ENCODE measurements at regions not wholly inside any gene's neighbourhood (a gene's known extent, or its start where the extent isn't known, plus 50 kb on each side); places are given as distances from the start of the nearest gene placed in this dataset.

DNA sequence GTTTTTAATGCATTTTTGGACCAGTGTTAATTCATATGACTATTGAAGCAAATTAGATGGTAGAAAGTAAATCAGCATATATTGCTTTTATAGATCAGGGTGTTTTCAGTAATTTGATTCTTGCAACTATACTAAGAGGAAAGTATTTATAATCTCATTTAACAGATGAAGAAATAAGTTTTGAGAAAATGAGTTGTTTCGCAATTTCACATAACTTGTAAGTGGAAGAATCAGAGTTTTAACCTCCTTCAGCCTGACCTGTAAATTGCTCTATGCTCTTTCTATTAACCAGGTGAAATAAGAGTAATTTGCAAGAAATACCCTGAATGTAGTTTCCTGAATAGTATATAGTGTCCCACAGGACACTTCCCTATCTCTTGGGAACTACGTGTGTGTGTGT is 1106.8 kb upstream of the RAG2 start:
- no CpG with 5 or more reads among the region's 2 CpGs for WGBS, 2 experiments (ENCODE audit: insufficient coverage in 2 of 2)
- no peaks in the 10 kb centered on the region for H3K36me3 ChIP-seq (ENCODE audit: control insufficient read depth, insufficient read depth, low read length)
- no peak overlapping the region for H3K4me3 ChIP-seq (ENCODE audit: extremely low read depth, insufficient read depth, low read length, poor library complexity, severe bottlenecking)
- H3K4me1 ChIP-seq (ENCODE audit: control insufficient read depth, insufficient read depth, low read length, poor library complexity, severe bottlenecking) = no peaks in the 10 kb centered on the region
- no peaks in the 10 kb centered on the region for H3K9me3 ChIP-seq (ENCODE audit: control insufficient read depth, low read length)
- no peak overlapping the region for H3K27ac ChIP-seq (ENCODE audit: low read depth, low read length, severe bottlenecking)

DNA sequence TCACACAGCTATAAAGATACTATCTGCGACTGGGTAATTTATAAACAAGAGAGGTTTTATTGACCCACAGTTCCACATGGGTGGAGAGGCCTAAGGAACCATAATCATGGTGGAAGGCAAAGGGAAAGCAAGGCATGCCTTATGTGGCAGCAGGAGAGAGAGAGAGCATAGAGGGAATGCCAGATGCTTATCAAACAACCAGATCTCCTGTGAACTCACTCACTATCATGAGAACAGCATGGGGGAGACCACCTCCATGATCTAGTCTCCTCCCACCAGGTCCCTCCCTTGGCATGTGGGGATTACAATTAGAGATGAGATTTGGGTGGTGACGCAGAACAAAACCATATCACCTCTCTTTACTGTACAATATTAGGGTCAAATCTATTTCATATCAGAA is 1101.6 kb upstream of the RAG2 start:
- no peaks in the 10 kb centered on the region for H3K4me1 ChIP-seq (ENCODE audit: control insufficient read depth, insufficient read depth, low read length, poor library complexity, severe bottlenecking)
- H3K36me3 ChIP-seq (ENCODE audit: control insufficient read depth, insufficient read depth, low read length) = no peaks in the 10 kb centered on the region
- no CpG with 5 or more reads among the region's 2 CpGs for WGBS, 2 experiments (ENCODE audit: insufficient coverage in 2 of 2)
- H3K4me3 ChIP-seq (ENCODE audit: extremely low read depth, insufficient read depth, low read length, poor library complexity, severe bottlenecking) = no peak overlapping the region
- H3K9me3 ChIP-seq (ENCODE audit: control insufficient read depth, low read length) = peaks cover 15% of the 10 kb centered on the region
- H3K27ac ChIP-seq (ENCODE audit: low read depth, low read length, severe bottlenecking) = no peak overlapping the region

DNA sequence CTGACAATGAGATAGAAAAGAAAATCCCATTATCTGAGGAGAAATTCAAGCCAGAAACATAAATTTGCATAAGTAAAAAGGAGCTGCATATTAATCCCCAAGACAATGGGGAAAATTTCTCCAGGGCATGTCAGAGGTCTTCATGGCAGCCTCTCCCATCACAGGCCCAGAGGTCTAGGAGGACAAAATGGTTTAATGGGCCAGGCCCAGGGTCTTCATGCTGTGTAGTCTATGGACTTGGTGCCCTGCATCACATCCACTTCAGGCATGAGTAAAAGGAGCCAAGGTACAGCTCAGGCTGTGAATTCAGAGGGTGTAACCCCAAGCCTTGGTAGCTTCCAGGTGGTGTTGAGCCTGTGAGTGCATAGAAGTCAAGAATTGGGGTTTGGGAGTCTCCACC is 1097.2 kb upstream of the RAG2 start:
- Histone ChIP-seq H3K36me3 (ENCODE audit: control insufficient read depth, insufficient read depth, low read length) (no peaks in the 10 kb centered on the region), H3K27ac (ENCODE audit: low read depth, low read length, severe bottlenecking) (no peak overlapping the region), H3K4me1 (ENCODE audit: control insufficient read depth, insufficient read depth, low read length, poor library complexity, severe bottlenecking) (no peaks in the 10 kb centered on the region), H3K9me3 (ENCODE audit: control insufficient read depth, low read length) (peaks cover 17% of the 10 kb centered on the region), H3K4me3 (ENCODE audit: extremely low read depth, insufficient read depth, low read length, poor library complexity, severe bottlenecking) (no peak overlapping the region)

DNA sequence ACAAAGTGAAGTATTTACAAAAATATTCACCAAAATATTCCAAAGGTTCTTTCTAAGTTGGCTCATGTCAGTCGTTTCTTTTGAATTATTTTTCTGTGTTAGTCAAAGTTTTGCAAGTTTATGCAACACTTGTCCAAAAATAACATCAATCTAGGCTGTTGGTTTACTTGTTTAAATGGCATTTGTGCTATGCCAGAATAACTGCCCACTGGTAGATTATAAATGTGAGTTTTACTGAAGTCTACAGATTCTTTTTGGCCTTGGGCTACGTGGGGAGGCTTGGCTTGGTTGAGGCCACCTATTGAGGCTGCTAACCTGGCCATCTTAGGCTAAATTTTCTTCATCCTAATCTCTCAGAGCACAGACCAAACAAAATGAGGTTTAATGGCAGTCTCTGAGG is 1091.9 kb upstream of the RAG2 start:
- Histone ChIP-seq H3K9me3 (ENCODE audit: control insufficient read depth, low read length) (peaks cover 4% of the 10 kb centered on the region), H3K27ac (ENCODE audit: low read depth, low read length, severe bottlenecking) (no peak overlapping the region), H3K4me3 (ENCODE audit: extremely low read depth, insufficient read depth, low read length, poor library complexity, severe bottlenecking) (no peak overlapping the region), H3K4me1 (ENCODE audit: control insufficient read depth, insufficient read depth, low read length, poor library complexity, severe bottlenecking) (no peaks in the 10 kb centered on the region), H3K36me3 (ENCODE audit: control insufficient read depth, insufficient read depth, low read length) (no peaks in the 10 kb centered on the region)
- WGBS, 2 experiments (ENCODE audit: insufficient coverage in 2 of 2) = 71% methylated on average over 1 of the region's 2 CpGs; no CpG with 5 or more reads in 1 of the 2 experiments

DNA sequence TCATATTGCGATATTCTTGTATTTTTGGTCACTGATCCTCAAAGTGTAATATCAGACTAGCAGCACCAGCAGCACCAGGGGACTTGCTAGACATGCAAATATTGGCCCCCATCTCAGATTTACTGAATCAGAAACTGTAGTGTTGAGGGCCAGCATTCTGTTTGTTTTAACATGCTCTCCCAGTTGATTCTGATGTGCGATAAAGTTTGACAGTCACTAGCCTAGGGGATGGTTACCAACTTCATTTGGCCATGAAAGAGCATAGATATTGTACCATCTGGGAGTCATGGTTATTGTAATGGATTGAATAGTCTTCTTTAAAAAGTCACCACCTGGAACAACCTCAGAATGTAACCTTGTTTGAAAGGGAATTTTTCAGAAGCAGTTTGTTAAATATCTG is 1090.4 kb upstream of the RAG2 start:
- no peaks in the 10 kb centered on the region for H3K9me3 ChIP-seq (ENCODE audit: control insufficient read depth, low read length)
- no peaks in the 10 kb centered on the region for H3K36me3 ChIP-seq (ENCODE audit: control insufficient read depth, insufficient read depth, low read length)
- no peak overlapping the region for H3K27ac ChIP-seq (ENCODE audit: low read depth, low read length, severe bottlenecking)
- no peaks in the 10 kb centered on the region for H3K4me1 ChIP-seq (ENCODE audit: control insufficient read depth, insufficient read depth, low read length, poor library complexity, severe bottlenecking)
- H3K4me3 ChIP-seq (ENCODE audit: extremely low read depth, insufficient read depth, low read length, poor library complexity, severe bottlenecking) = no peak overlapping the region
- 50 to 57% methylated on average over 1 of the region's 2 CpGs for WGBS, 2 experiments (ENCODE audit: insufficient coverage in 2 of 2)

DNA sequence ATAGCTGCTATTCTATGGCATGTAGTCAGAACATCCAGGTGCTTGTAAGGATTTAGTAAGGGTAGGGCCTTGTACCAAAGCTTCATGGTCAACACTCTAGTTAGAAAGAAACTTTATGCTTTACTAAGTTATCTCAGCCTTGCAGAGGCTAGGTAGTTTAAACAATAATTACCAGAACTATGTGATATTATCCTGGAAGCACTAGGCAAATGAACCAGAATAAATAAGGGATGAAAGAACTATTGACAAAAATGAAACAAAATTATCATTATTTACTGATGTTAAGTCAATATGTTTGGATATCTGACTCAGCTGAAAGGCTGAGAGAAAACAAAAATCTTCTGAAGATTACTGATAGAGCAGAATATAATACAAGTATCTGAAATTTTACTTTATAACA is 1089.1 kb upstream of the RAG2 start:
- H3K27ac ChIP-seq (ENCODE audit: low read depth, low read length, severe bottlenecking) = no peak overlapping the region
- no peaks in the 10 kb centered on the region for H3K36me3 ChIP-seq (ENCODE audit: control insufficient read depth, insufficient read depth, low read length)
- no peak overlapping the region for H3K4me3 ChIP-seq (ENCODE audit: extremely low read depth, insufficient read depth, low read length, poor library complexity, severe bottlenecking)
- H3K4me1 ChIP-seq (ENCODE audit: control insufficient read depth, insufficient read depth, low read length, poor library complexity, severe bottlenecking) = no peaks in the 10 kb centered on the region
- H3K9me3 ChIP-seq (ENCODE audit: control insufficient read depth, low read length) = no peaks in the 10 kb centered on the region

DNA sequence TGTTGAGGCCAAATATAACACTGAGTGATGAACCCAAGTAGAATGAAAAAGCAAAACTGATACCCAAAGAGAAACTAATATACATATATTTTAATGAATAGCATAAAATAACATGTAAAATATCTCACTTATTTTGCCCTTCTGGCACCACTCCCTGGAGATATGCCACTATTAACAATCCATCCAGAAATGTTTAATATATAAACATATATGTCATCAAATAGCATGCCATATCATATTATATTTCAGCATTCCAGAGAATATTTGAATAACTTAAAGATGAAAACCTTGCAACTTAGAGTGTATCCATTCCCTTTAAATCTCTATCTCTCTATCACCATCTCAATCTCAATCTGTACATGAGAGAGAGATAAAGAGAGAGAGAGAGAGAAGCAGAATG is 1073.3 kb upstream of the RAG2 start:
- H3K4me3 ChIP-seq (ENCODE audit: extremely low read depth, insufficient read depth, low read length, poor library complexity, severe bottlenecking) = no peak overlapping the region
- H3K36me3 ChIP-seq (ENCODE audit: control insufficient read depth, insufficient read depth, low read length) = no peaks in the 10 kb centered on the region
- no peak overlapping the region for H3K27ac ChIP-seq (ENCODE audit: low read depth, low read length, severe bottlenecking)
- no peaks in the 10 kb centered on the region for H3K9me3 ChIP-seq (ENCODE audit: control insufficient read depth, low read length)
- H3K4me1 ChIP-seq (ENCODE audit: control insufficient read depth, insufficient read depth, low read length, poor library complexity, severe bottlenecking) = no peaks in the 10 kb centered on the region

DNA sequence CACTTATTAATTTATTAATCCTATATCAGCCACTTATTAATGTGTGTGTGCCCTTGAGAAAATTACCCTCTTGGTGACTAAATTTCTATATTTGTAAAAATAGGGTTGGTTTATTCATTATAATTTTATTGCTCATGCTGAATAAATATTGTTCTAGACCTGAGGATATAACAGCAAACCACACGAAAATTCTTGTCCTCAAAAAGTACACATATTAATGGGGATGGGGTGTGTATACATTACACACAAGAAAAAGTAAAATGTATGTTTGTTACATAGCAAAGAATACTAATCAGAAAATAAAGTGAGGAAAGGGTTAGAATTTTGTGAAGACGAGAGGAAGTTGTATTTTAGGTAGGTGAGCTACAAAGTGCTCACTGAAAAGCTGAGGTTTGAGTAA is 1068.9 kb upstream of the RAG2 start:
- WGBS, 2 experiments (ENCODE audit: insufficient coverage in 2 of 2) = 89 to 92% methylated on average over 1 of the region's 2 CpGs
- Histone ChIP-seq H3K27ac (ENCODE audit: low read depth, low read length, severe bottlenecking) (no peak overlapping the region), H3K9me3 (ENCODE audit: control insufficient read depth, low read length) (no peaks in the 10 kb centered on the region), H3K4me1 (ENCODE audit: control insufficient read depth, insufficient read depth, low read length, poor library complexity, severe bottlenecking) (no peaks in the 10 kb centered on the region), H3K4me3 (ENCODE audit: extremely low read depth, insufficient read depth, low read length, poor library complexity, severe bottlenecking) (no peak overlapping the region), H3K36me3 (ENCODE audit: control insufficient read depth, insufficient read depth, low read length) (no peaks in the 10 kb centered on the region)

DNA sequence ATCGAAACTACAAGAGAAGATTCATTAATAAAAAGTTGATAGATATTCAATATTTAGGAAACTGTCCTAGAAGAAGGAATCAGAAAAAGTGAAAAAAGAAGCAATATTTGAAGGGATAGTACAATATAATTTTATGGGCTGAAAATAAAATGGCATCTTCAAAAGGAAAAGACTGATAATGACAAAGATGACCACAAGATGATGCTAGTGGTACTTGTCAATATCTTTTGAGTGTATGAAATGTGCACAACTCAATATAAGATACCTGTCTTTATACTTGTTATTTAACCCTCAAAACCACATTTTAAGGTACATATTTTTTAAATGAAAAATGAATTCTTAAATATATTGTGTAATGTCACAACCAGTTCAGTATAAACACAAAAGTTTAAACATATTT is 1059.6 kb upstream of the RAG2 start:
- Histone ChIP-seq H3K36me3 (ENCODE audit: control insufficient read depth, insufficient read depth, low read length) (no peaks in the 10 kb centered on the region), H3K4me1 (ENCODE audit: control insufficient read depth, insufficient read depth, low read length, poor library complexity, severe bottlenecking) (no peaks in the 10 kb centered on the region), H3K4me3 (ENCODE audit: extremely low read depth, insufficient read depth, low read length, poor library complexity, severe bottlenecking) (no peak overlapping the region), H3K9me3 (ENCODE audit: control insufficient read depth, low read length) (no peaks in the 10 kb centered on the region), H3K27ac (ENCODE audit: low read depth, low read length, severe bottlenecking) (no peak overlapping the region)
- WGBS, 2 experiments (ENCODE audit: insufficient coverage in 2 of 2) = no CpG with 5 or more reads among the region's 1 CpG

DNA sequence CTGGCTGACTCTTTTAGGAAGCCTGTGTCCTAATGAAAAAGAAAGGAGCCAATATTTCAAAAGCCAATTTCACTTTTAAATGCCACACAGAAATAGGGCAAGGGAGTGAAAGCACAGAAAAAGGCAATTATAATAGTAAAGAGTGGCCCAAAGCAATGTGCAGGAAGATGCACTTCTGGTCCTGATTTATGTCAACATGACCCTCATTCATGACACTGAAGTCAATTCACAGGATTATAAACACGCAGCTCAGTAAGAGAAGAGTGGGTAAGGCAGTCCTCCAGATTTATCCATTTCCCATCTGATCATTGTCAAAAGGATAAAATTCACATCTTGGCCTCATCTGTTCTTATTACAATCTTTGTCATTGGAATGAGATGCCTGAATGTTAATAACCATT is 1049.7 kb upstream of the RAG2 start:
- Histone ChIP-seq H3K4me3 (ENCODE audit: extremely low read depth, insufficient read depth, low read length, poor library complexity, severe bottlenecking) (no peak overlapping the region), H3K36me3 (ENCODE audit: control insufficient read depth, insufficient read depth, low read length) (no peaks in the 10 kb centered on the region), H3K9me3 (ENCODE audit: control insufficient read depth, low read length) (no peaks in the 10 kb centered on the region), H3K4me1 (ENCODE audit: control insufficient read depth, insufficient read depth, low read length, poor library complexity, severe bottlenecking) (no peaks in the 10 kb centered on the region), H3K27ac (ENCODE audit: low read depth, low read length, severe bottlenecking) (no peak overlapping the region)
- no CpG with 5 or more reads among the region's 1 CpG for WGBS, 2 experiments (ENCODE audit: insufficient coverage in 2 of 2)

DNA sequence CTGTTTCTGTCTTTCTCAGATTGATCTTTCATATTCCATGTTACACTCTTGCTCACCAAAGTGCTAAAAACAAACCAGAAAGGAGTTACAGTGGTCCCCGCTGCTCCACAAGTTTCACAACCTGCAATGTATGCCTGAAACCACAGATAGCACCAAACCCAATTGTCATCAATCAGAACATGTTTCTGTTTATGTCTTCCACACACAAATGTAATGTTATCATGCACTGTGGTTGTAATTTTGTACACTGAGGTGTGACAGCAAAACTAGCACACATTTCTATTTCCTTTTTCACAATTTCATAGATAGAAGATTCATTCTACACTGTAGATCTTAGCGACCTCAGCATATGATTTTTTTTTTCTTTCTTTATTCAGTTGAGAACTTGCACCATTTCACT is 1045.9 kb upstream of the RAG2 start:
- Histone ChIP-seq H3K4me3 (ENCODE audit: extremely low read depth, insufficient read depth, low read length, poor library complexity, severe bottlenecking) (no peak overlapping the region), H3K27ac (ENCODE audit: low read depth, low read length, severe bottlenecking) (no peak overlapping the region), H3K9me3 (ENCODE audit: control insufficient read depth, low read length) (no peaks in the 10 kb centered on the region), H3K36me3 (ENCODE audit: control insufficient read depth, insufficient read depth, low read length) (no peaks in the 10 kb centered on the region), H3K4me1 (ENCODE audit: control insufficient read depth, insufficient read depth, low read length, poor library complexity, severe bottlenecking) (no peaks in the 10 kb centered on the region)
- WGBS, 2 experiments (ENCODE audit: insufficient coverage in 2 of 2) = no CpG with 5 or more reads among the region's 2 CpGs

DNA sequence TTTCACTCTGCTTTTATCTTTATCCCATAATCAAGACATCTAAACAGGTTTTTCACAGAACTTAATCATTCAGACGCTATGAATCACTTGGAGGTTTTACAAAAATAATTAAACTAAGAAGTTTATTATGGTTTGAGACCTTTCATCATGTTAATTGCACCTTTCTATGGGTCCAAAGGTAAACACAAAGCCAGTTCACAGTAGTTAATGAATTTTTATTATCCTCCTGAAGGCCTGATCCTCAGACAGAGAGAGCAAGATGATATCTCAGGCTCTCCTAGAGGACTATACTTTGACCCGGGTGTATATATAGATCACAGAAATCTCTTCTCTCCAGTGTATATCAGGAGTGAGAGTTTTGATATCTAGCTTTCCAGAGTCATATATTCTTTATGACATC is 1044.3 kb upstream of the RAG2 start:
- Histone ChIP-seq H3K27ac (ENCODE audit: low read depth, low read length, severe bottlenecking) (no peak overlapping the region), H3K36me3 (ENCODE audit: control insufficient read depth, insufficient read depth, low read length) (no peaks in the 10 kb centered on the region), H3K4me1 (ENCODE audit: control insufficient read depth, insufficient read depth, low read length, poor library complexity, severe bottlenecking) (no peaks in the 10 kb centered on the region), H3K4me3 (ENCODE audit: extremely low read depth, insufficient read depth, low read length, poor library complexity, severe bottlenecking) (no peak overlapping the region), H3K9me3 (ENCODE audit: control insufficient read depth, low read length) (no peaks in the 10 kb centered on the region)
- WGBS, 2 experiments (ENCODE audit: insufficient coverage in 2 of 2) = no CpG with 5 or more reads among the region's 2 CpGs
